H9 (cell line): ENCODE measurements at regions not wholly inside any gene's neighbourhood (a gene's known extent, or its start where the extent isn't known, plus 50 kb on each side); places are given as distances from the start of the nearest gene placed in this dataset.

Source experiments
- DNase-seq: peaks from one replicate; pipeline ENCODE4 v3.0.0-alpha.2; 2017
- H2AFZ ChIP-seq: one replicate; pipeline ENCODE4 v1.6.1; 2013; ENCODE audit warnings: mild to moderate bottlenecking, low read length, control low read depth, moderate library complexity
- H2AK5ac ChIP-seq: 2 replicates; pipeline ENCODE4 v1.6.1; 2013; ENCODE audit warnings: low read length, control low read depth, mixed read lengths; ENCODE audit not compliant: insufficient read length
- H2BK120ac ChIP-seq: one replicate; pipeline ENCODE4 v1.6.1; 2013; ENCODE audit warnings: low read depth, mild to moderate bottlenecking, low read length, control low read depth, inconsistent platforms; ENCODE audit not compliant: poor library complexity, severe bottlenecking
- H2BK12ac ChIP-seq: 2 replicates; pipeline ENCODE4 v1.6.1; 2013; ENCODE audit warnings: low read length, control low read depth, mixed read lengths, low read depth; ENCODE audit not compliant: insufficient read length
- H2BK15ac ChIP-seq: 2 replicates; pipeline ENCODE4 v1.6.1; 2013; ENCODE audit warnings: low read depth, low read length, control low read depth
- H2BK20ac ChIP-seq: one replicate; pipeline ENCODE4 v1.6.1; 2013; ENCODE audit warnings: low read depth, mild to moderate bottlenecking, low read length, control low read depth, inconsistent platforms; ENCODE audit not compliant: poor library complexity, severe bottlenecking
- H2BK5ac ChIP-seq: 2 replicates; pipeline ENCODE4 v1.6.1; 2013; ENCODE audit warnings: low read length, control low read depth, mixed read lengths; ENCODE audit not compliant: insufficient read length
- H3K14ac ChIP-seq: 2 replicates; pipeline ENCODE4 v1.6.1; 2013; ENCODE audit warnings: low read length, control low read depth; ENCODE audit not compliant: insufficient read depth
- H3K18ac ChIP-seq: 2 replicates; pipeline ENCODE4 v1.6.1; 2013; ENCODE audit warnings: low read depth, mild to moderate bottlenecking, mixed read lengths, low read length, control low read depth; ENCODE audit not compliant: insufficient read length
- H3K23ac ChIP-seq: 2 replicates; pipeline ENCODE4 v1.6.1; 2013; ENCODE audit warnings: low read length, control low read depth, mixed read lengths, low read depth; ENCODE audit not compliant: insufficient read length
- H3K23me2 ChIP-seq: 2 replicates; pipeline ENCODE4 v1.6.1; 2013; ENCODE audit warnings: low read depth, mild to moderate bottlenecking, mixed read lengths, low read length, control low read depth; ENCODE audit not compliant: insufficient read length, poor library complexity, severe bottlenecking
- H3K27ac ChIP-seq: 2 replicates; pipeline ENCODE4 v1.5.1; 2013; ENCODE audit warnings: low read length, control low read depth, mixed read lengths, low read depth; ENCODE audit not compliant: insufficient read length
- H3K27me3 ChIP-seq: 2 replicates; pipeline ENCODE4 v1.6.1; 2013; ENCODE audit warnings: low read length, control low read depth, inconsistent platforms; ENCODE audit not compliant: insufficient read depth
- H3K4ac ChIP-seq: 2 replicates; pipeline ENCODE4 v1.6.1; 2013; ENCODE audit warnings: low read depth, mild to moderate bottlenecking, control low read depth, inconsistent platforms, low read length, moderate library complexity
- H3K4me1 ChIP-seq: 2 replicates; pipeline ENCODE4 v1.6.1; 2013; ENCODE audit warnings: low read length, control low read depth, inconsistent platforms; ENCODE audit not compliant: insufficient read depth
- H3K4me2 ChIP-seq: 2 replicates; pipeline ENCODE4 v1.6.1; 2013; ENCODE audit warnings: low read length, control low read depth, mixed read lengths; ENCODE audit not compliant: insufficient read length, insufficient read depth
- H3K56ac ChIP-seq: 2 replicates; pipeline ENCODE4 v1.6.1; 2013; ENCODE audit warnings: low read depth, mild to moderate bottlenecking, mixed read lengths, low read length, control low read depth; ENCODE audit not compliant: insufficient read length
- H3K79me1 ChIP-seq: 2 replicates; pipeline ENCODE4 v1.6.1; 2013; ENCODE audit warnings: low read depth, mild to moderate bottlenecking, moderate library complexity, low read length, control low read depth, inconsistent platforms; ENCODE audit not compliant: insufficient read depth, poor library complexity, severe bottlenecking
- H3K79me2 ChIP-seq: 2 replicates; pipeline ENCODE4 v1.6.1; 2013; ENCODE audit warnings: low read length, control low read depth, inconsistent platforms; ENCODE audit not compliant: insufficient read depth
- H3K9ac ChIP-seq: 2 replicates; pipeline ENCODE4 v1.6.1; 2013; ENCODE audit warnings: low read length, control low read depth, mixed read lengths; ENCODE audit not compliant: insufficient read length; ENCODE audit errors: extremely low read depth
- H3K9me3 ChIP-seq: one replicate; pipeline ENCODE4 v1.6.1; 2013; ENCODE audit warnings: low read depth, low read length, inconsistent platforms; ENCODE audit not compliant: control insufficient read depth
- H3T11ph ChIP-seq: one replicate; pipeline ENCODE4 v1.6.1; 2013; ENCODE audit warnings: mild to moderate bottlenecking, low read length, control low read depth, inconsistent platforms
- H4K20me1 ChIP-seq: one replicate; pipeline ENCODE4 v1.6.1; 2013; ENCODE audit not compliant: control insufficient read depth, insufficient read length, insufficient read depth
- H4K5ac ChIP-seq: 2 replicates; pipeline ENCODE4 v1.6.1; 2013; ENCODE audit warnings: low read depth, mild to moderate bottlenecking, mixed read lengths, low read length, control low read depth; ENCODE audit not compliant: insufficient read length
- H4K8ac ChIP-seq: replicated peaks from 2 replicates; pipeline ENCODE4 v1.6.1; 2013; ENCODE audit warnings: low read length, control low read depth, mixed read lengths, low read depth; ENCODE audit not compliant: insufficient read length
- H4K91ac ChIP-seq: 2 replicates; pipeline ENCODE4 v1.6.1; 2013; ENCODE audit warnings: low read depth, mild to moderate bottlenecking, moderate library complexity, mixed read lengths, low read length, control low read depth; ENCODE audit not compliant: insufficient read length
- H3K27ac Mint-ChIP-seq, 3 experiments: 2 replicates in 2 of 3; 3 replicates in 1 of 3; pipeline ENCODE4 v1.8.0; 2020 to 2021; ENCODE audit warnings: mixed read lengths in 3 of 3, mild to moderate bottlenecking in 1 of 3, moderate library complexity in 1 of 3
- H3K27me3 Mint-ChIP-seq: 2 replicates; pipeline ENCODE4 v1.8.0; 2021; ENCODE audit warnings: low read depth, mild to moderate bottlenecking, moderate library complexity, mixed read lengths
- H3K36me3 Mint-ChIP-seq, 3 experiments: 2 replicates in 2 of 3; 3 replicates in 1 of 3; pipeline ENCODE4 v1.8.0; 2020 to 2021; ENCODE audit warnings: low read depth in 3 of 3, mixed read lengths in 3 of 3; ENCODE audit not compliant: insufficient read depth in 1 of 3
- H3K4me1 Mint-ChIP-seq, 2 experiments: 2 replicates each; pipeline ENCODE4 v1.8.0; 2020; ENCODE audit warnings: mixed read lengths in 2 of 2
- H3K4me3 Mint-ChIP-seq, 2 experiments: 2 replicates in 1 of 2; 3 replicates in 1 of 2; pipeline ENCODE4 v1.8.0; 2020 to 2021; ENCODE audit warnings: mild to moderate bottlenecking in 2 of 2, mixed read lengths in 2 of 2, moderate library complexity in 1 of 2
- H3K9me3 Mint-ChIP-seq, 2 experiments: 2 replicates in 1 of 2; 3 replicates in 1 of 2; pipeline ENCODE4 v1.8.0; 2020; ENCODE audit warnings: mild to moderate bottlenecking in 2 of 2, mixed read lengths in 2 of 2, moderate library complexity in 1 of 2
- CTCF ChIP-seq: fragments of 200-600 bp; sonication (generic); conservative IDR thresholded peaks from 3 replicates; pipeline ENCODE4 v1.8.0; 2021; ENCODE audit warnings: antibody characterized with exemption, mild to moderate bottlenecking
- WGBS: extraction: QIAGEN DNeasy Blood & Tissue Kit; methylation state at CpG from one replicate; pipeline ENCODE4 v1.1.7; 2013; ENCODE audit warnings: missing lambda C conversion rate, low lambda C conversion rate, mixed read lengths; ENCODE audit not compliant: insufficient read length; ENCODE audit errors: extremely low coverage; 5-methylcytosine and 5-hydroxymethylcytosine counted together

GRCh38 chr4:108417923-108418322 is 202.5 kb upstream of the RPL34 start:
- H2BK12ac ChIP-seq, result no peak overlapping the region
- no peak overlapping the region for H4K8ac ChIP-seq
- H3K36me3 Mint-ChIP-seq, result peaks cover 0 to 4% (median 3%) of the 10 kb centered on the region in 3 experiments; a peak in 1 of 7 replicates
- H2BK20ac ChIP-seq, result no peak overlapping the region
- H3K18ac ChIP-seq, result no peak overlapping the region
- H3K27me3 ChIP-seq, result no peaks in the 10 kb centered on the region
- peaks cover 4% of the 10 kb centered on the region; the same call in 1 of the 2 replicates for H3K27me3 Mint-ChIP-seq
- no peaks in the 10 kb centered on the region for H4K20me1 ChIP-seq
- no peak for TF ChIP-seq CTCF
- no peaks in the 10 kb centered on the region for H3K4me1 ChIP-seq
- H3K4me1 Mint-ChIP-seq, result no peaks in the 10 kb centered on the region
- H3T11ph ChIP-seq, result no peak overlapping the region
- H4K91ac ChIP-seq, result no peak overlapping the region
- no peak for DNase-seq
- H3K79me1 ChIP-seq, result no peaks in the 10 kb centered on the region
- H3K56ac ChIP-seq, result no peak overlapping the region
- no peak overlapping the region for H2BK5ac ChIP-seq
- H3K23me2 ChIP-seq, result no peaks in the 10 kb centered on the region
- no peak overlapping the region for H3K4me3 Mint-ChIP-seq
- WGBS, result no CpG with 5 or more reads among the region's 1 CpG
- no peak overlapping the region for H2AK5ac ChIP-seq
- no peaks in the 10 kb centered on the region for H3K79me2 ChIP-seq
- H3K9me3 ChIP-seq, result no peaks in the 10 kb centered on the region
- H3K9me3 Mint-ChIP-seq, result peaks cover 6 to 10% of the 10 kb centered on the region in 2 experiments; a peak in 4 of 5 replicates
- no peak overlapping the region for H3K27ac Mint-ChIP-seq
- H3K9ac ChIP-seq, result no peak overlapping the region
- H3K4ac ChIP-seq, result no peak overlapping the region
- H2BK120ac ChIP-seq, result no peak overlapping the region
- H3K23ac ChIP-seq, result no peak overlapping the region
- H3K4me2 ChIP-seq, result no peak overlapping the region
- H3K27ac ChIP-seq, result no peak overlapping the region
- no peak overlapping the region for H3K14ac ChIP-seq
- H2BK15ac ChIP-seq, result no peak overlapping the region
- H4K5ac ChIP-seq, result no peak overlapping the region
- no peak overlapping the region for H2AFZ ChIP-seq
